ENCODE measurements at regions not wholly inside any gene's neighbourhood (a gene's known extent, or its start where the extent isn't known, plus 50 kb on each side); places are given as distances from the start of the nearest gene placed in this dataset.

- H3K9me3 ChIP-seq: no peaks in the 10 kb centered on the region
Measured at GRCh38 chr9:30459156-30459555, 1925.3 kb upstream of the ACO1 start.

GRCh38 chr9:30476826-30477225, 1907.6 kb upstream of the ACO1 start:
- Histone ChIP-seq H3K4me3 (no peak overlapping the region), H3K9me3 (no peaks in the 10 kb centered on the region), H3K27ac (no peak overlapping the region), H3K27me3 (replicated peaks; ENCODE audit: insufficient read depth) (no peaks in the 10 kb centered on the region), H3K36me3 (no peaks in the 10 kb centered on the region), H3K4me1 (replicated peaks) (no peaks in the 10 kb centered on the region)
- no peak for TF ChIP-seq POLR2AphosphoS5 (IDR thresholded peaks at IDR 0.05)
- no peak for TF ChIP-seq POLR2A (IDR thresholded peaks at IDR 0.05)
- TF ChIP-seq CTCF (IDR thresholded peaks at IDR 0.05): no peak
- no peak for DNase-seq (ENCODE audit: low spot score)
- intact Hi-C loops (cut with DNase I): no loop called here
- 80% methylated on average over 4 of the region's 4 CpGs for WGBS

More at GRCh38 chr9:30459156-30459555, 1925.3 kb upstream of the ACO1 start:
- H3K27ac ChIP-seq: no peak overlapping the region
- DNase-seq (ENCODE audit: low spot score): no peak
- H3K36me3 ChIP-seq: no peaks in the 10 kb centered on the region
- H3K4me3 ChIP-seq: no peak overlapping the region
- H3K4me1 ChIP-seq (replicated peaks): no peaks in the 10 kb centered on the region
- 61% methylated on average over 2 of the region's 2 CpGs for WGBS
- TF ChIP-seq POLR2A (IDR thresholded peaks at IDR 0.05) (no peak), CTCF (IDR thresholded peaks at IDR 0.05) (no peak), POLR2AphosphoS5 (IDR thresholded peaks at IDR 0.05) (no peak)
- intact Hi-C loops (cut with DNase I): no loop called here
- H3K27me3 ChIP-seq (replicated peaks; ENCODE audit: insufficient read depth): no peaks in the 10 kb centered on the region

- Histone ChIP-seq H3K9me3 (no peaks in the 10 kb centered on the region), H3K27me3 (replicated peaks; ENCODE audit: insufficient read depth) (no peaks in the 10 kb centered on the region), H3K36me3 (no peaks in the 10 kb centered on the region), H3K4me3 (no peak overlapping the region), H3K27ac (no peak overlapping the region), H3K4me1 (replicated peaks) (no peaks in the 10 kb centered on the region)
- no peak for DNase-seq (ENCODE audit: low spot score)
- WGBS: 86% methylated on average over 1 of the region's 1 CpG
- TF ChIP-seq CTCF (IDR thresholded peaks at IDR 0.05) (no peak), POLR2AphosphoS5 (IDR thresholded peaks at IDR 0.05) (no peak), POLR2A (IDR thresholded peaks at IDR 0.05) (no peak)
- intact Hi-C loops (cut with DNase I): no loop called here
Measured at GRCh38 chr9:30478684-30479083, 1905.8 kb upstream of the ACO1 start.

- TF ChIP-seq POLR2A (IDR thresholded peaks at IDR 0.05): no peak
- TF ChIP-seq CTCF (IDR thresholded peaks at IDR 0.05): no peak
- TF ChIP-seq POLR2AphosphoS5 (IDR thresholded peaks at IDR 0.05): no peak
- intact Hi-C loops (cut with DNase I): no loop called here
- 74% methylated on average over 4 of the region's 4 CpGs for WGBS
- Histone ChIP-seq H3K27me3 (replicated peaks; ENCODE audit: insufficient read depth) (no peaks in the 10 kb centered on the region), H3K9me3 (no peaks in the 10 kb centered on the region), H3K4me1 (replicated peaks) (no peaks in the 10 kb centered on the region), H3K36me3 (no peaks in the 10 kb centered on the region), H3K27ac (no peak overlapping the region), H3K4me3 (no peak overlapping the region)
- DNase-seq (ENCODE audit: low spot score): no peak
Measured at GRCh38 chr9:30482499-30482898, 1901.9 kb upstream of the ACO1 start.

- 81% methylated on average over 2 of the region's 2 CpGs for WGBS
- no peak for DNase-seq (ENCODE audit: low spot score)
- Histone ChIP-seq H3K9me3 (no peaks in the 10 kb centered on the region), H3K4me3 (no peak overlapping the region), H3K27me3 (replicated peaks; ENCODE audit: insufficient read depth) (no peaks in the 10 kb centered on the region), H3K4me1 (replicated peaks) (no peaks in the 10 kb centered on the region), H3K36me3 (no peaks in the 10 kb centered on the region), H3K27ac (no peak overlapping the region)
- no peak for TF ChIP-seq POLR2AphosphoS5 (IDR thresholded peaks at IDR 0.05)
- no peak for TF ChIP-seq POLR2A (IDR thresholded peaks at IDR 0.05)
- no peak for TF ChIP-seq CTCF (IDR thresholded peaks at IDR 0.05)
- intact Hi-C loops (cut with DNase I): no loop called here
Measured at GRCh38 chr9:30484690-30485089, 1899.8 kb upstream of the ACO1 start.

Measured in prostate gland (tissue), 2 donors.